HEK293T (cell line): ENCODE measurements at regions not wholly inside any gene's neighbourhood (a gene's known extent, or its start where the extent isn't known, plus 50 kb on each side); places are given as distances from the start of the nearest gene placed in this dataset.
"Not testable (repeated sequence)": the region's sequence is repeated elsewhere in the genome, so short reads cannot be mapped to it uniquely, and the experiment has no call there.

Experiments
- CTCF ChIA-PET: fragments of 350-600 bp; formaldehyde crosslinking; extraction: SDS; loops from one replicate; lab custom pipeline; 2021; ENCODE audit warnings: antibody characterized with exemption, inconsistent platforms; lab: Yijun Ruan, JAX
- POLR2A ChIA-PET: fragments of 350-600 bp; formaldehyde crosslinking; extraction: SDS; loops from one replicate; lab custom pipeline; 2020; ENCODE audit warnings: antibody characterized with exemption, inconsistent platforms; lab: Yijun Ruan, JAX
- DNase-seq: peaks from one replicate; pipeline ENCODE4 v3.0.0; 2012; ENCODE audit warnings: mixed read lengths; ENCODE audit errors: extremely low spot score
- ARNT ChIP-seq: fragments of 450-650 bp; IDR thresholded peaks from 2 replicates; pipeline ENCODE4 v1.6.1; 2017; ENCODE audit warnings: mild to moderate bottlenecking
- BHLHE40 ChIP-seq: fragments of 450-650 bp; IDR thresholded peaks from 2 replicates; pipeline ENCODE4 v1.6.1; 2016; ENCODE audit warnings: mild to moderate bottlenecking, moderate library complexity, borderline replicate concordance
- CTBP1 ChIP-seq: fragments of 450-650 bp; IDR thresholded peaks from 2 replicates; pipeline ENCODE4 v1.6.1; 2016; ENCODE audit warnings: borderline replicate concordance
- ELF4 ChIP-seq: fragments of 450-650 bp; IDR thresholded peaks from 2 replicates; pipeline ENCODE4 v1.6.1; 2017; ENCODE audit warnings: antibody characterized with exemption
- FOXA1 ChIP-seq: fragments of 450-650 bp; IDR thresholded peaks from 2 replicates; pipeline ENCODE4 v1.6.1; 2016; ENCODE audit warnings: mild to moderate bottlenecking
- FOXK2 ChIP-seq: fragments of 450-650 bp; IDR thresholded peaks from 2 replicates; pipeline ENCODE4 v1.6.1; 2016; ENCODE audit warnings: mild to moderate bottlenecking
- FOXM1 ChIP-seq: fragments of 450-650 bp; IDR thresholded peaks from 2 replicates; pipeline ENCODE4 v1.6.1; 2017; ENCODE audit warnings: mild to moderate bottlenecking, borderline replicate concordance
- HDGF ChIP-seq: fragments of 450-650 bp; IDR thresholded peaks from 2 replicates; pipeline ENCODE4 v1.6.1; 2017; ENCODE audit warnings: antibody characterized with exemption, borderline replicate concordance
- L3MBTL2 ChIP-seq: fragments of 450-650 bp; conservative IDR thresholded peaks from 2 replicates; pipeline ENCODE4 v1.6.1; 2016; ENCODE audit warnings: mild to moderate bottlenecking
- LEF1 ChIP-seq: fragments of 450-650 bp; IDR thresholded peaks from 2 replicates; pipeline ENCODE4 v1.6.1; 2017; ENCODE audit warnings: mild to moderate bottlenecking, borderline replicate concordance
- NFRKB ChIP-seq: fragments of 450-650 bp; IDR thresholded peaks from 2 replicates; pipeline ENCODE4 v1.6.1; 2016; ENCODE audit warnings: mild to moderate bottlenecking, moderate library complexity
- SP1 ChIP-seq: fragments of 450-650 bp; IDR thresholded peaks from 2 replicates; pipeline ENCODE4 v1.6.1; 2017
- SUZ12 ChIP-seq: fragments of 450-650 bp; IDR thresholded peaks from 2 replicates; pipeline ENCODE4 v1.6.1; 2016; ENCODE audit warnings: mild to moderate bottlenecking
- TARDBP ChIP-seq: fragments of 450-650 bp; IDR thresholded peaks from 2 replicates; pipeline ENCODE4 v1.6.1; 2016
- ZNF384 ChIP-seq: fragments of 450-650 bp; IDR thresholded peaks from 2 replicates; pipeline ENCODE4 v1.6.1; 2016
- TF ChIP-seq, protein P1 (sequence below): fragments of 450-650 bp; IDR thresholded peaks from 2 replicates; pipeline ENCODE4 v1.6.1; 2016

DNA sequence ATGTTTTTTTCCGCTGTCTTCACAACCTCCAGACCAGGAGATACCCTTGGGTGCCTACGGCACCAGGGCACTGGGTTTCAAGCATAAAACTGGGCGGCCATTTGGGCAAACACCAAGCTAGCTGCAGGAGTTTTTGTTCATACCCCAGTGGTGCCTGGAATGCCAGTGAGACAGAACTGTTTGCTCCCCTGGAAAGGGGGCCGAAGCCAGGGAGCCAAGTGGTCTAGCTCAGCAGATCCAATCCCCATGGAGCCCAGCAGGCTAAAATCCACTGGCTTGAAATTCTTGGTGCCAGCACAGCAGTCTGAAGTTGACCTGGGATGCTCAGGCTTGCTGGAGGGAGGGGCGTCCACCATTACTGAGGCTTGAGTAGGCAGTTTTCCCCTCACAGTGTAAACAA is 265.3 kb upstream of the ZEB2 start:
- TF ChIP-seq LEF1 (no peak), L3MBTL2 (no peak), ARNT (no peak), SP1 (no peak), ELF4 (no peak), FOXM1 (no peak), TARDBP (no peak), SUZ12 (no peak), HDGF (no peak), ZNF384 (no peak), FOXA1 (no peak), CTBP1 (no peak), BHLHE40 (no peak), NFRKB (no peak)
- TF ChIP-seq, protein P1, sequence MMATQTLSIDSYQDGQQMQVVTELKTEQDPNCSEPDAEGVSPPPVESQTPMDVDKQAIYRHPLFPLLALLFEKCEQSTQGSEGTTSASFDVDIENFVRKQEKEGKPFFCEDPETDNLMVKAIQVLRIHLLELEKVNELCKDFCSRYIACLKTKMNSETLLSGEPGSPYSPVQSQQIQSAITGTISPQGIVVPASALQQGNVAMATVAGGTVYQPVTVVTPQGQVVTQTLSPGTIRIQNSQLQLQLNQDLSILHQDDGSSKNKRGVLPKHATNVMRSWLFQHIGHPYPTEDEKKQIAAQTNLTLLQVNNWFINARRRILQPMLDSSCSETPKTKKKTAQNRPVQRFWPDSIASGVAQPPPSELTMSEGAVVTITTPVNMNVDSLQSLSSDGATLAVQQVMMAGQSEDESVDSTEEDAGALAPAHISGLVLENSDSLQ, result no peak
- POLR2A ChIA-PET, result no interaction called here
- CTCF ChIA-PET, result no interaction called here
- DNase-seq, result no peak

DNA sequence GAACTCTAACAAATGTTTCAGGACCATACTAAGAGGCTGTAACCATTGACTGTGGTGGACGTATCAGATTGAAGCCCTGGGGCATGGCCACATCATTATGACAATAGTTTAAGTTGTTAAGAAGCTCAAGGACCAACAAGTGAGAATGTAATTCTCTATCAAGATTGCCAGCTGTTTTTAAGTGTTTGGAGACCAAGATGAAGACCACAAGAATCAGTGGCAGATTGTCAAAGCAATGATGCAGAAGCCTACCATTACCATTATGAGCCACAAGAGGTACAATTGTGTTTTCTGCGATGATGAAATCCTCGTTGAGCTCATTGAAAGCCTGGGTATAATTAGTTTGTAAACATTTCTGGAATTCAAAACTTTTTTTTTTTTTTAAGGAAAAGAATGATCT is 261.1 kb upstream of the ZEB2 start:
- POLR2A ChIA-PET, result no interaction called here
- no peak for DNase-seq
- CTCF ChIA-PET, result interaction anchor here (0.6 kb wide), 1 partner anchor 39 kb away, joined by 9 read pairs; no protein-coding TSS in a partner anchor
- TF ChIP-seq L3MBTL2 (no peak), BHLHE40 (no peak), FOXK2 (no peak), NFRKB (no peak), SP1 (no peak), HDGF (no peak), CTBP1 (no peak), ELF4 (no peak), SUZ12 (no peak), FOXA1 (no peak), LEF1 (no peak), TARDBP (no peak), ARNT (no peak), FOXM1 (no peak), ZNF384 (no peak)
- TF ChIP-seq, protein P1, result no peak

DNA sequence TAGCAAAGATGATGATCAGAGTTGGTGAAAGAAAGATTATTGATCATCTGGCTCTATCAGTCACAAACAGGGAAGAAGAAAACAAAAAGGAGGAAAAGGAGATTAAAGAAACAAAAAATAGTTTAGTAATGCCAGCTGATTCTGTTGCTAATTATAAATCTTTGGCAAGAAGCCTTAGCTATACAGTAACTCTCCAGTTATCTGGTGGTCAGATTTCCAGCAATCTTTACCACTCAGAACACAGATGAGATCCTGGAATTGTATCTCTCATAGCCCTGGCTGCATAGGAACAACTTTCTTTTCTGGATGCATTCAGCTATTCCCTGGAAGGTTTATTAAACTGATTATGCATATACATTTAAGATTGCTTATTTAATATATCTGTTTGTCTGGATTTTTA is 256.8 kb upstream of the ZEB2 start:
- ChIA-PET CTCF (no interaction called here), POLR2A (no interaction called here)
- no peak for DNase-seq
- TF ChIP-seq L3MBTL2 (no peak), ELF4 (no peak), TARDBP (no peak), FOXA1 (no peak), CTBP1 (no peak), HDGF (no peak), SP1 (no peak), LEF1 (no peak), ARNT (no peak), SUZ12 (no peak)
- TF ChIP-seq, protein P1, result no peak

DNA sequence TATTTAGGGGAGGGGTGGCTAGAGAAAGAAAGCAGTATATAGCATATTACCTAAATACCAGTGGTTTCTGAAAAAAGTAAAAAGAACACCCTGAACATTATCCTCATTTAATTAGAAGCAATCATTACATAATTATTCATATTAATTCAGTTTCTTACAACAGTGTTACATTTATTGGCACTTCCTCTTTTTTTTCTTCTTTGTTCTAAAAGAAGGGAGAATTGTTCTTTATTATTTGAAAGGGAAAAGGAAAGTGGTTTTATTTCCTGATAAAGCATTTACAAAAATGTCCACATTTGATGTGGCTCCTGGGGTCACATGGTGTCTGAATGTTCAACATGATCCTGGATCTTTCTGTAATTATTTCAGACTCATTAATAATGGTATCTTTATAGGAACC is 254.9 kb upstream of the ZEB2 start:
- TF ChIP-seq, protein P1, result no peak
- no peak for TF ChIP-seq SP1
- TF ChIP-seq BHLHE40, result no peak
- CTCF ChIA-PET, result no interaction called here
- no peak for DNase-seq
- POLR2A ChIA-PET, result no interaction called here

DNA sequence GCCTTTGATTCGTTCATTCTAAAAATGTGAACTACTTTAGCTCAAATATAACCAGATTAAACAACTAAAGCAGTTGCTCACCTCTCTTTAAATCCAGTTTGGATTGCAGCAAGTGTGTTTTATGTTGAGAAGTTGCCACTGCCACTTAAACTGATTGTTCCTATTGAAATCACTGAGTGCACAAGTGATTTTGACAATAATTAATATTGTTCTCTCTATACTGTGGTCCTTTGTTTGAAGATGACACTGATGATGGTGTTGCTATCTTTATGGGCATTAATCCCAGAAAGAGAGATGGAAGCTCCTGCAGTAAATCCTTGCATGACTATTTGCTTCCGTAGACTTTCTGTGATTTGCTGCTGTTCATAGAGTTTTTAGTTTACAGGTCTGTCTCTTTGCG is 251.4 kb upstream of the ZEB2 start:
- no peak for DNase-seq
- POLR2A ChIA-PET, result no interaction called here
- TF ChIP-seq CTBP1, result no peak
- no peak for TF ChIP-seq ZNF384
- TF ChIP-seq SUZ12, result no peak
- TF ChIP-seq LEF1, result no peak
- TF ChIP-seq ELF4, result no peak
- no peak for TF ChIP-seq L3MBTL2
- TF ChIP-seq, protein P1, result no peak
- no peak for TF ChIP-seq FOXK2
- TF ChIP-seq HDGF, result no peak
- no peak for TF ChIP-seq SP1
- TF ChIP-seq FOXA1, result no peak
- no peak for TF ChIP-seq BHLHE40
- CTCF ChIA-PET, result no interaction called here

DNA sequence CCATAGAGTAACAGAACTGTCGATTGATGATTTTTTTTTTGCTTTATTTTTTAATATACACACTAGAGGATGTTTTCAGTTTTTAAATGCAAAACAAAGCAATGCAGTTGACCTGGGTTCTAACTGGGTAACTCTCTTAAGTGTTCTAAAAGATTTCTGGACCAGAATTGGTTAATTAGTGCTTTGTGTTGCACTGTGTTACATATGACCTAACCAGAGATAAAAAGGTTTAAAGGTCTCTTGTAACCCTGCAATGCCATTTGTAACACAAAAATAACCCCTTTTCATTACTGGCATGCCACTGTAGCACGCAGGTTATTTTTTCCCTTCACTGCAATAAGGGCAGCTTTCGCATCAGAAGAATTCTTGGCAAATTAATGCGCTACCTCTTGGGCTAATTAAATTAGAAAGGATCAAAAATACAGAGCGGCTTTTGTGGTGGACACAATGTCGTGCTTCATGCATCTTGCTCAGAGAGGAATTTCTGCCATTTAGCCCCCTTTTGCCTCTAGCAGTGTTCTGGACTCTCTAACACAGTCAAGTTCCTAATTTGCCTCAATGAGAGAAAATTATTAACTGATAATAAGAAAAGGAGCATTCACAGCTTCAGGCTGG is 250.8 kb upstream of the ZEB2 start:
- DNase-seq, result no peak
- CTCF ChIA-PET, result no interaction called here
- TF ChIP-seq, protein P1, result no peak
- TF ChIP-seq L3MBTL2, result no peak
- no peak for TF ChIP-seq FOXK2
- TF ChIP-seq ELF4, result no peak
- no peak for TF ChIP-seq SUZ12
- no peak for TF ChIP-seq ARNT
- TF ChIP-seq TARDBP, result no peak
- no peak for TF ChIP-seq LEF1
- no peak for TF ChIP-seq CTBP1
- no peak for TF ChIP-seq NFRKB
- no peak for TF ChIP-seq HDGF
- TF ChIP-seq ZNF384, result no peak
- TF ChIP-seq FOXM1, result no peak
- no peak for TF ChIP-seq FOXA1
- no peak for TF ChIP-seq SP1
- POLR2A ChIA-PET, result no interaction called here

DNA sequence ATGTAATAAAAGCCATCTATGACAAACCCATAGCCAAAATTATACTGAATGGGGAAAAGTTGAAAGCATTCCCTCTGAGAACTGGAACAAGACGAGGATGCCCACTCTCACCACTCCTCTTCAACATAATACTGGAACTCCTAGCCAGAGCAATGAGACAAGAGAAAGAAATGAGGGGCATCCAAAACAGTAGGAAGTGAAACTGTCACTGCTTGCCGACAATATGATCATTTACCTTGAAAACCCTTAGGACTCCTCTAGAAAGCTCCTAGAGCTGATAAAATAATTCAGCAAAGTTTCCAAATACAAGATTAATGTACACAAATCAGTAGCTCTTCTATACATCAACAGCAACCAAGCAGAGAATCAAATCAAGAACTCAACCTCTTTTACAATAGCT is 241.0 kb upstream of the ZEB2 start:
- CTCF ChIA-PET, POLR2A ChIA-PET, DNase-seq: not testable (repeated sequence)
